ENCODE measurements at regions not wholly inside any gene's neighbourhood (a gene's known extent, or its start where the extent isn't known, plus 50 kb on each side); places are given as distances from the start of the nearest gene placed in this dataset.
"Not testable (repeated sequence)": the region's sequence is repeated elsewhere in the genome, so short reads cannot be mapped to it uniquely, and the experiment has no call there.

GRCh38 chr9:63337899-63338604 lies 1947.0 kb downstream of the FOXD4L5 start (continued):
- TF ChIP-seq ISL2 (CRISPR knock-in tag; IDR thresholded peaks at IDR 0.05) = 0 out of 2 replicates have a peak, but pooled peaks have one; percentile 24
- peak; percentile 65; the same call in 1 of the 2 replicates for TF ChIP-seq ATF3 (CRISPR knock-in tag; IDR thresholded peaks at IDR 0.05)
- TF ChIP-seq KAT8 (CRISPR knock-in tag; IDR thresholded peaks at IDR 0.05) = peak; percentile 35; the same call in 1 of the 2 replicates
- TF ChIP-seq FOSL2 (CRISPR knock-in tag; IDR thresholded peaks at IDR 0.05) = peak; percentile 74
- TF ChIP-seq SIX1 (CRISPR knock-in tag; IDR thresholded peaks at IDR 0.05; ENCODE audit: borderline replicate concordance) = peak; percentile 65; the same call in 1 of the 2 replicates
- peak; percentile 89 for TF ChIP-seq ELF3 (CRISPR knock-in tag; IDR thresholded peaks at IDR 0.05)
- peak; percentile 84 for TF ChIP-seq PPARG (CRISPR knock-in tag; conservative IDR thresholded peaks at IDR 0.05)
- TF ChIP-seq SAP130 (CRISPR knock-in tag; IDR thresholded peaks at IDR 0.05; ENCODE audit: low read depth) = peak; percentile 60; the same call in 1 of the 2 replicates
- peak; percentile 92 for TF ChIP-seq RXRB (CRISPR knock-in tag; IDR thresholded peaks at IDR 0.05; ENCODE audit: borderline replicate concordance)
- TF ChIP-seq ZNF12 (CRISPR knock-in tag; IDR thresholded peaks at IDR 0.05) = peak; percentile 9; the same call in 1 of the 2 replicates
- peak; percentile 38; the same call in 1 of the 2 replicates for TF ChIP-seq NR2C2 (CRISPR knock-in tag; IDR thresholded peaks at IDR 0.05; ENCODE audit: borderline replicate concordance)
- not testable (repeated sequence) for TF ChIP-seq SOX6 (IDR thresholded peaks at IDR 0.05); CREM (CRISPR knock-in tag; IDR thresholded peaks at IDR 0.05)
- peak; percentile 55; the same call in 1 of the 2 replicates for TF ChIP-seq SOX6 (CRISPR knock-in tag; IDR thresholded peaks at IDR 0.05)
- peak; percentile 82 for TF ChIP-seq SIX4 (CRISPR knock-in tag; IDR thresholded peaks at IDR 0.05)
- peak; percentile 73 for TF ChIP-seq ARID5B (CRISPR knock-in tag; IDR thresholded peaks at IDR 0.05)
- TF ChIP-seq ZC3H4 (CRISPR knock-in tag; IDR thresholded peaks at IDR 0.05; ENCODE audit: borderline replicate concordance) = peak; percentile 78; the same call in 1 of the 2 replicates
- peak; percentile 69 for TF ChIP-seq ZGPAT (CRISPR knock-in tag; IDR thresholded peaks at IDR 0.05)
- TF ChIP-seq IRF2 (CRISPR knock-in tag; IDR thresholded peaks at IDR 0.05) = 0 out of 2 replicates have a peak, but pooled peaks have one; percentile 34
- 0 out of 2 replicates have a peak, but pooled peaks have one; percentile 38 for TF ChIP-seq POGZ (CRISPR knock-in tag; IDR thresholded peaks at IDR 0.05)
- 0 out of 2 replicates have a peak, but pooled peaks have one; percentile 16 for TF ChIP-seq GABPB1 (CRISPR knock-in tag; IDR thresholded peaks at IDR 0.05)
- TF ChIP-seq GATAD1 (CRISPR knock-in tag; IDR thresholded peaks at IDR 0.05) = 0 out of 2 replicates have a peak, but pooled peaks have one; percentile 24
- peak; percentile 87 for TF ChIP-seq ATF2 (CRISPR knock-in tag; IDR thresholded peaks at IDR 0.05)
- 0 out of 2 replicates have a peak, but pooled peaks have one; percentile 19 for TF ChIP-seq CREM (IDR thresholded peaks at IDR 0.05)
- TF ChIP-seq SOX5 (CRISPR knock-in tag; IDR thresholded peaks at IDR 0.05; ENCODE audit: borderline replicate concordance) = peak; percentile 78; the same call in 1 of the 2 replicates
- TF ChIP-seq BCL6 (CRISPR knock-in tag; IDR thresholded peaks at IDR 0.05) = peak; percentile 56; the same call in 1 of the 2 replicates
